Smooth muscle cell (in vitro differentiated cells): ENCODE measurements at regions not wholly inside any gene's neighbourhood (a gene's known extent, or its start where the extent isn't known, plus 50 kb on each side); places are given as distances from the start of the nearest gene placed in this dataset.

ENCODE experiments used
- DNase-seq: peaks from one replicate; lab custom pipeline; 2025; ENCODE audit not compliant: unreplicated experiment; lab: John Stamatoyannopoulos, UW
- H2AFZ ChIP-seq: fragments of 200-600 bp; sonication (generic); 2 replicates; pipeline ENCODE4 v1.6.0; 2016; ENCODE audit warnings: antibody characterized with exemption, low read depth, mild to moderate bottlenecking
- H3F3A ChIP-seq: fragments of 200-600 bp; sonication (generic); 2 replicates; pipeline ENCODE4 v1.6.0; 2017; ENCODE audit warnings: antibody characterized with exemption, low read depth
- H3K27ac ChIP-seq: fragments of 200-600 bp; sonication (generic); 2 replicates; pipeline ENCODE4 v1.5.1; 2016; ENCODE audit warnings: low read depth, mild to moderate bottlenecking
- H3K27me3 ChIP-seq: fragments of 200-600 bp; sonication (generic); 2 replicates; pipeline ENCODE4 v1.6.1; 2016; ENCODE audit warnings: low read depth, mild to moderate bottlenecking
- H3K36me3 ChIP-seq: fragments of 200-600 bp; sonication (generic); 2 replicates; pipeline ENCODE4 v1.5.1; 2016; ENCODE audit warnings: low read depth
- H3K4me1 ChIP-seq: fragments of 200-600 bp; sonication (generic); 2 replicates; pipeline ENCODE4 v1.5.1; 2016; ENCODE audit warnings: low read depth
- H3K4me2 ChIP-seq: fragments of 200-600 bp; sonication (generic); 2 replicates; pipeline ENCODE4 v1.6.0; 2016; ENCODE audit warnings: mild to moderate bottlenecking
- H3K4me3 ChIP-seq: fragments of 200-600 bp; sonication (generic); 2 replicates; pipeline ENCODE4 v1.5.1; 2016; ENCODE audit warnings: mild to moderate bottlenecking
- H3K79me2 ChIP-seq: fragments of 200-600 bp; sonication (generic); 2 replicates; pipeline ENCODE4 v1.6.0; 2016; ENCODE audit warnings: low read depth, mild to moderate bottlenecking
- H3K9ac ChIP-seq: fragments of 200-600 bp; sonication (generic); 2 replicates; pipeline ENCODE4 v1.6.0; 2016; ENCODE audit warnings: low read depth
- H3K9me3 ChIP-seq: fragments of 200-600 bp; sonication (generic); replicated peaks from 2 replicates; pipeline ENCODE4 v1.5.1; 2016; ENCODE audit warnings: low read depth
- H4K20me1 ChIP-seq: fragments of 200-600 bp; sonication (generic); 2 replicates; pipeline ENCODE4 v1.6.0; 2016; ENCODE audit warnings: low read depth
- CTCF ChIP-seq: fragments of 200-600 bp; sonication (generic); IDR thresholded peaks from 2 replicates; pipeline ENCODE4 v1.5.1; 2017; ENCODE audit warnings: borderline replicate concordance, mild to moderate bottlenecking, antibody characterized with exemption; ENCODE audit not compliant: insufficient read depth, poor library complexity, severe bottlenecking
- WGBS: methylation state at CpG from one replicate; pipeline ENCODE4 v1.1.7; 2016; ENCODE audit warnings: low lambda C conversion rate; 5-methylcytosine and 5-hydroxymethylcytosine counted together

GRCh38 chr1:157916887-157917570 is 75.4 kb upstream of the CD5L start:
- H3K4me2 ChIP-seq, result no peak overlapping the region
- no peak overlapping the region for H3K4me3 ChIP-seq
- no peak overlapping the region for H3K27ac ChIP-seq
- DNase-seq, result no peak
- no peaks in the 10 kb centered on the region for H3K79me2 ChIP-seq
- no peak overlapping the region for H3K9ac ChIP-seq
- H3F3A ChIP-seq, result no peaks in the 10 kb centered on the region
- H3K9me3 ChIP-seq, result no peaks in the 10 kb centered on the region
- WGBS, result no CpG with 5 or more reads among the region's 1 CpG
- TF ChIP-seq CTCF, result no peak
- H3K27me3 ChIP-seq, result peaks cover 8% of the 10 kb centered on the region
- H4K20me1 ChIP-seq, result no peaks in the 10 kb centered on the region
- H3K4me1 ChIP-seq, result no peaks in the 10 kb centered on the region
- H3K36me3 ChIP-seq, result no peaks in the 10 kb centered on the region
- no peak overlapping the region for H2AFZ ChIP-seq

GRCh38 chr1:157920748-157921147 is 72.7 kb upstream of the KIRREL1 start:
- H2AFZ ChIP-seq, result no peak overlapping the region
- H3K27ac ChIP-seq, result no peak overlapping the region
- no peak overlapping the region for H3K4me3 ChIP-seq
- no peaks in the 10 kb centered on the region for H3K9me3 ChIP-seq
- H4K20me1 ChIP-seq, result no peaks in the 10 kb centered on the region
- no peaks in the 10 kb centered on the region for H3K79me2 ChIP-seq
- H3K4me1 ChIP-seq, result no peaks in the 10 kb centered on the region
- WGBS, result 84% methylated on average over 2 of the region's 2 CpGs
- no peak for TF ChIP-seq CTCF
- H3K27me3 ChIP-seq, result peaks cover 8% of the 10 kb centered on the region
- H3K4me2 ChIP-seq, result no peak overlapping the region
- DNase-seq, result no peak
- no peaks in the 10 kb centered on the region for H3K36me3 ChIP-seq
- H3F3A ChIP-seq, result no peaks in the 10 kb centered on the region
- H3K9ac ChIP-seq, result no peak overlapping the region

GRCh38 chr1:157925419-157926166 is 67.9 kb upstream of the KIRREL1 start:
- Histone ChIP-seq H3K27ac (no peak overlapping the region), H3K36me3 (no peaks in the 10 kb centered on the region), H3K9me3 (no peaks in the 10 kb centered on the region), H3K4me2 (no peak overlapping the region), H4K20me1 (no peaks in the 10 kb centered on the region), H2AFZ (no peak overlapping the region), H3K4me1 (no peaks in the 10 kb centered on the region), H3K4me3 (no peak overlapping the region), H3K27me3 (no peaks in the 10 kb centered on the region), H3K79me2 (no peaks in the 10 kb centered on the region), H3K9ac (no peak overlapping the region), H3F3A (no peaks in the 10 kb centered on the region)
- WGBS, result 93% methylated on average over 32 of the region's 34 CpGs
- TF ChIP-seq CTCF, result no peak
- no peak for DNase-seq

GRCh38 chr1:157932069-157932468 is 61.4 kb upstream of the KIRREL1 start:
- Histone ChIP-seq H2AFZ (no peak overlapping the region), H3K9ac (no peak overlapping the region), H3K27ac (no peak overlapping the region), H3K4me1 (no peaks in the 10 kb centered on the region), H3K4me3 (no peak overlapping the region), H3K9me3 (no peaks in the 10 kb centered on the region), H3K36me3 (no peaks in the 10 kb centered on the region), H4K20me1 (no peaks in the 10 kb centered on the region), H3K4me2 (no peak overlapping the region), H3K79me2 (no peaks in the 10 kb centered on the region), H3K27me3 (peaks cover 8% of the 10 kb centered on the region), H3F3A (no peaks in the 10 kb centered on the region)
- no peak for TF ChIP-seq CTCF
- DNase-seq, result no peak
